HepG2 (cell line): ENCODE measurements at regions not wholly inside any gene's neighbourhood (a gene's known extent, or its start where the extent isn't known, plus 50 kb on each side); places are given as distances from the start of the nearest gene placed in this dataset.

Experiments
- CTCF ChIP-seq: sonication (generic); formaldehyde crosslinking; IDR thresholded peaks from 2 replicates; pipeline ENCODE4 v1.5.0; 2020; ENCODE audit warnings: mild to moderate bottlenecking, missing genetic modification reagents, moderate library complexity
- ELF1 ChIP-seq: sonication (generic); formaldehyde crosslinking; IDR thresholded peaks from 2 replicates; pipeline ENCODE4 v1.4.0; 2020; ENCODE audit warnings: missing genetic modification reagents
- ERF ChIP-seq: IDR thresholded peaks from 2 replicates; pipeline ENCODE4 v1.6.1; 2018; ENCODE audit warnings: missing biosample characterization, missing genetic modification reagents
- ESRRA ChIP-seq: sonication (generic); formaldehyde crosslinking; IDR thresholded peaks from 2 replicates; pipeline ENCODE4 v1.5.1; 2020; ENCODE audit warnings: mild to moderate bottlenecking, low read depth, missing genetic modification reagents
- FOXA1 ChIP-seq, 2 experiments: fragments of 450-650 bp in 1 of 2; sonication (generic) in 1 of 2; formaldehyde crosslinking in 1 of 2; IDR thresholded peaks; 2 replicates each; pipeline versions ENCODE4 v1.4.0 to v1.6.1; 2016 to 2020; ENCODE audit warnings: missing genetic modification reagents in 1 of 2
- HDAC6 ChIP-seq: fragments of 200-600 bp; sonication (generic); IDR thresholded peaks from 2 replicates; pipeline ENCODE4 v1.7.0; 2017; ENCODE audit warnings: mild to moderate bottlenecking, antibody characterized with exemption, low read length, low read depth
- KLF9 ChIP-seq: IDR thresholded peaks from 2 replicates; pipeline ENCODE4 v1.6.1; 2016; ENCODE audit warnings: low read depth
- REST ChIP-seq, 2 experiments: IDR thresholded peaks; 2 replicates each; pipeline ENCODE4 v1.6.1; 2011 to 2012; ENCODE audit warnings: low read length in 2 of 2, borderline replicate concordance in 1 of 2, low read depth in 1 of 2, mild to moderate bottlenecking in 1 of 2, moderate library complexity in 1 of 2
- TAF1 ChIP-seq: sonication (generic); formaldehyde crosslinking; IDR thresholded peaks from 2 replicates; pipeline ENCODE4 v1.4.0; 2020; ENCODE audit warnings: missing genetic modification reagents
- USF2 ChIP-seq, 2 experiments: sonication (generic) in 1 of 2; formaldehyde crosslinking in 1 of 2; IDR thresholded peaks; 2 replicates each; pipeline versions ENCODE4 v1.5.1 to v1.6.1; 2011 to 2020; ENCODE audit warnings: borderline replicate concordance in 1 of 2, low read depth in 1 of 2, low read length in 1 of 2, mild to moderate bottlenecking in 1 of 2, missing genetic modification reagents in 1 of 2, moderate library complexity in 1 of 2
- ZBTB49 ChIP-seq: sonication (generic); formaldehyde crosslinking; IDR thresholded peaks from 2 replicates; pipeline ENCODE4 v1.4.0; 2020; ENCODE audit warnings: missing genetic modification reagents, borderline replicate concordance
- ZNF570 ChIP-seq: sonication (generic); formaldehyde crosslinking; IDR thresholded peaks from 2 replicates; pipeline ENCODE4 v1.4.0; 2020; ENCODE audit warnings: mild to moderate bottlenecking, missing genetic modification reagents, borderline replicate concordance
- ZNF644 ChIP-seq: IDR thresholded peaks from 2 replicates; pipeline ENCODE4 v1.6.1; 2016; ENCODE audit warnings: low read depth

- no peak for TF ChIP-seq HDAC6
- no peak for TF ChIP-seq TAF1 (CRISPR knock-in tag)
- TF ChIP-seq CTCF (CRISPR knock-in tag), result no peak
- no peak for TF ChIP-seq ZNF570
- TF ChIP-seq FOXA1 (IDR thresholded peaks at IDR 0.05), result no peak
- no peak for TF ChIP-seq FOXA1 (CRISPR knock-in tag; IDR thresholded peaks at IDR 0.05)
- no peak for TF ChIP-seq ELF1 (CRISPR knock-in tag)
- no peak for TF ChIP-seq ERF (CRISPR knock-in tag)
- no peak for TF ChIP-seq REST (IDR thresholded peaks at IDR 0.05; ENCODE audit: borderline replicate concordance in 1 of 2, low read depth in 1 of 2, low read length in 2 of 2)
- no peak for TF ChIP-seq ZBTB49 (CRISPR knock-in tag)
- no peak for TF ChIP-seq ESRRA
- TF ChIP-seq KLF9 (CRISPR knock-in tag), result no peak
- no peak for TF ChIP-seq USF2 (IDR thresholded peaks at IDR 0.05; ENCODE audit: low read depth, low read length)
- TF ChIP-seq USF2 (CRISPR knock-in tag; IDR thresholded peaks at IDR 0.05; ENCODE audit: borderline replicate concordance), result no peak
- TF ChIP-seq ZNF644 (CRISPR knock-in tag), result no peak
Observed at GRCh38 chr17:49907279-49907678, 59.4 kb upstream of the TAC4 start.
